PC-9 (cell line): ENCODE measurements at regions not wholly inside any gene's neighbourhood (a gene's known extent, or its start where the extent isn't known, plus 50 kb on each side); places are given as distances from the start of the nearest gene placed in this dataset.

Source experiments
- EZH2 ChIP-seq: fragments of 200-600 bp; sonication (generic); IDR thresholded peaks from 2 replicates; pipeline ENCODE4 v1.8.0; 2017; ENCODE audit warnings: antibody characterized with exemption, low read depth
- TF ChIP-seq, protein P1 (sequence below): fragments of 200-600 bp; sonication (generic); conservative IDR thresholded peaks from 2 replicates; pipeline ENCODE4 v1.6.1; 2017; ENCODE audit warnings: mixed run types, antibody characterized with exemption, mild to moderate bottlenecking, moderate library complexity

DNA sequence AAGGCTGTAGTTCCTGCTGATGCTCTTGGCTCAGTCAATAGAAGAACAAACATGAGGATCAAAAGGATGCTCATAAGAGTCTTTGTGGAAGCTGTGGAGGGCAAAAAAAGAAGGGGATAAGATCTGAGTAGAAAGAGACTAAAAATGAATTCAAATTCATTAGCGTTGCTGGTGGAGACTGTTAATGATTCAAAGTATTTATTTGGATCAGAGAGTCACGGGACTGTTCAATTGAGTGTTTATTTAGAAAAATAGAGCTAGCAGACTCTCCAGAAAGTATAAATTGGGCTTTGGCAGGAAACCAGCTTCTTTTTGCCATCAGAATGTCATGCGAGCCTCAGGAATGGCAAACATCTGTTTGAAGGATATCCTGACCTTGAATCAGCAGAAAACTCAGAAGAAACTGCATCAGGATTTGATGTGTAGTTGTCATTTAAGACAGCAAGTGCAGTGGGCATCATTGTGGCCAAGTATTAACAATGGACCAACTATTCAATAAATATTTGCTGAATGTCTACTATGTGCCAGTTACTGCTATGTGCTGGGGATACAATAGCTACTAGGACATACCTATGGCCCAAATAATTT lies 126.4 kb downstream of the TBC1D30 start:
- TF ChIP-seq, protein P1, sequence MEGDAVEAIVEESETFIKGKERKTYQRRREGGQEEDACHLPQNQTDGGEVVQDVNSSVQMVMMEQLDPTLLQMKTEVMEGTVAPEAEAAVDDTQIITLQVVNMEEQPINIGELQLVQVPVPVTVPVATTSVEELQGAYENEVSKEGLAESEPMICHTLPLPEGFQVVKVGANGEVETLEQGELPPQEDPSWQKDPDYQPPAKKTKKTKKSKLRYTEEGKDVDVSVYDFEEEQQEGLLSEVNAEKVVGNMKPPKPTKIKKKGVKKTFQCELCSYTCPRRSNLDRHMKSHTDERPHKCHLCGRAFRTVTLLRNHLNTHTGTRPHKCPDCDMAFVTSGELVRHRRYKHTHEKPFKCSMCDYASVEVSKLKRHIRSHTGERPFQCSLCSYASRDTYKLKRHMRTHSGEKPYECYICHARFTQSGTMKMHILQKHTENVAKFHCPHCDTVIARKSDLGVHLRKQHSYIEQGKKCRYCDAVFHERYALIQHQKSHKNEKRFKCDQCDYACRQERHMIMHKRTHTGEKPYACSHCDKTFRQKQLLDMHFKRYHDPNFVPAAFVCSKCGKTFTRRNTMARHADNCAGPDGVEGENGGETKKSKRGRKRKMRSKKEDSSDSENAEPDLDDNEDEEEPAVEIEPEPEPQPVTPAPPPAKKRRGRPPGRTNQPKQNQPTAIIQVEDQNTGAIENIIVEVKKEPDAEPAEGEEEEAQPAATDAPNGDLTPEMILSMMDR = no peak
- TF ChIP-seq EZH2 = no peak
